ENCODE measurements at regions not wholly inside any gene's neighbourhood (a gene's known extent, or its start where the extent isn't known, plus 50 kb on each side); places are given as distances from the start of the nearest gene placed in this dataset.
"Not testable (repeated sequence)": the region's sequence is repeated elsewhere in the genome, so short reads cannot be mapped to it uniquely, and the experiment has no call there.

DNA sequence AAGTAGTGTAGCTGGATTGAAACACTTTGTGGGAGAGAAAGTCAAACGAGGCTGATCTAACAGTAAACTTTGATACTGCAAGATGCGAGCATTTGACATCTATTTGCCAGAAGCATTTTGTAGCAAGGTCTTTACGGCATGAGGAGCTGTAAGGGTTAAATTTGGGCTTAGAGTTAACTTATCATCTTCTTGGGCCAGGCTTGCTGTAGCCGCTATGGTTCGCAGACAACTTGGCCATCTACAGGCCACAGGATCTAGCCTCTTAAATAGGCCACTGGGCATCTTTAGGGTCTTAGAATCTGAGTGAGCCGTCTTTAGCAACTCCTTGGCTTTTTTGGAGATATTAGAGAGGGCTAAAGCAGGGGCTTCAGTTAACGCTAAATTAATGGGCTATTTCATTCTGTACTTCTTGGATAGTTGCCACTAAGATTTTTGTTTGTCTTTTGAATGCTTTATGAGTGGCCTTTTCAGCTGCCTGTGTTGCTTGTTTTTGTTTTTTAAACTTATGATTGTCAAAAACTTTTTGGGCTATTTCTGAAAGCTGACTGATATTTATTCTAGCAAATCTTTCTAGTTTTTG, 93.5 kb upstream of the FAM90A1 start:
- no CpG with 5 or more reads among the region's 7 CpGs for WGBS, 2 donors (ENCODE audit: extremely low coverage in 2 of 2, insufficient read length in 2 of 2, insufficient replicate concordance in 1 of 2)
- not testable (repeated sequence) for H3K4me3 ChIP-seq (ENCODE audit: low read length in 2 of 2); H3K79me1 ChIP-seq (ENCODE audit: low read depth, low read length); H2AK5ac ChIP-seq (ENCODE audit: low read depth, low read length); H3K36me3 ChIP-seq (replicated peaks in 1 of 2; ENCODE audit: control insufficient read depth in 2 of 2, insufficient read depth in 2 of 2, low read length in 2 of 2); H3K18ac ChIP-seq (ENCODE audit: low read length); H4K91ac ChIP-seq (ENCODE audit: low read depth, low read length, poor library complexity); H3K9ac ChIP-seq (ENCODE audit: low read depth, low read length, poor library complexity); H3K14ac ChIP-seq (ENCODE audit: low read length); H3K27ac ChIP-seq (replicated peaks; ENCODE audit: low read length); DNase-seq (ENCODE audit: low spot score); H4K8ac ChIP-seq (ENCODE audit: low read depth, low read length); H3K4me2 ChIP-seq (ENCODE audit: insufficient read depth, low read length, poor library complexity, severe bottlenecking); H3K9me3 ChIP-seq (replicated peaks in 1 of 2; ENCODE audit: control insufficient read depth in 2 of 2, insufficient read depth in 1 of 2, low read depth in 1 of 2, low read length in 2 of 2); H2AFZ ChIP-seq (ENCODE audit: low read length); H2BK5ac ChIP-seq (ENCODE audit: low read length); H3K23ac ChIP-seq (ENCODE audit: low read depth, low read length, poor library complexity); H3K4ac ChIP-seq (ENCODE audit: low read length); H3K4me1 ChIP-seq (ENCODE audit: control insufficient read depth in 2 of 2, insufficient read depth in 1 of 2, low read depth in 1 of 2, low read length in 2 of 2); H2BK15ac ChIP-seq (ENCODE audit: low read length); H2BK120ac ChIP-seq (ENCODE audit: low read depth, low read length); H2BK12ac ChIP-seq (ENCODE audit: low read length); H3K27me3 ChIP-seq (ENCODE audit: control insufficient read depth in 3 of 3, insufficient read depth in 3 of 3, low read depth in 1 of 3, low read length in 3 of 3)

DNA sequence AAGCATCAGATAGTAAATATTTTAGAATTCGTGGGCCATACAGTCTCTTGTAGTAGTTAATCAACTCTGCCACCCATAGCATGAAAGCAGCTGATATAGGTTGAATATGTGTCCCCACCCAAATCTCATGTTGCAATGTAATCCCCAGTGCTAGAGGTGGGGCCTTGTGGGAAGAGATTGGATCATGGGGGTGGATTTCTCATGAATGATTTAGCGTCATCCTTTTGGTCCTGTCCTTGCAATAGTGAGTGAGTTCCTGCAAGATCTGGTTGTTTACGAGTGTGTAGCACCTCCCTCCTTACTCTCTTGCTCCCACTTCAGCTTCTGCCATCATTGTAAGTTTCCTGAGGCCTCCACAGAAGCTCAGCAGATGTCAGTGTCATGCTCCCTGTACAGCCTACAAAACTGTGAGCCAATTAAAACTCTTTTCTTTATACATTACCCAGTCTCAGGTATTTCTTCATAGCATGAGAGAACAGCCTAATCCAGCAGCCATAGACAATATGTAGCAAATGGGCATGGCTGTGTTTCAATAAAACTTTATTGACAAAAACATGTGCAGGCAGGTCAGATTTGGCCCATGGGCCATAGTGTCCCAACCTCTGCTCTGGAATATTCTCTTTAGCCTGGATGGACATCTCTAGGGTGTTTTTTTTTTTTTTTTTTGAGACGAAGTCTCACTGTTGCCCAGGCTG, 97.9 kb upstream of the FAM90A1 start:
- not testable (repeated sequence) for H3K9me3 ChIP-seq (replicated peaks in 1 of 2; ENCODE audit: control insufficient read depth in 2 of 2, insufficient read depth in 1 of 2, low read depth in 1 of 2, low read length in 2 of 2); H2BK120ac ChIP-seq (ENCODE audit: low read depth, low read length); H3K23ac ChIP-seq (ENCODE audit: low read depth, low read length, poor library complexity); H3K27me3 ChIP-seq (ENCODE audit: control insufficient read depth in 3 of 3, insufficient read depth in 3 of 3, low read depth in 1 of 3, low read length in 3 of 3); H2AK5ac ChIP-seq (ENCODE audit: low read depth, low read length); H3K79me1 ChIP-seq (ENCODE audit: low read depth, low read length); H2BK5ac ChIP-seq (ENCODE audit: low read length); H3K9ac ChIP-seq (ENCODE audit: low read depth, low read length, poor library complexity); DNase-seq (ENCODE audit: low spot score); H3K27ac ChIP-seq (replicated peaks; ENCODE audit: low read length); H3K18ac ChIP-seq (ENCODE audit: low read length); H2BK15ac ChIP-seq (ENCODE audit: low read length); H3K36me3 ChIP-seq (replicated peaks in 1 of 2; ENCODE audit: control insufficient read depth in 2 of 2, insufficient read depth in 2 of 2, low read length in 2 of 2); H2AFZ ChIP-seq (ENCODE audit: low read length); H3K4me2 ChIP-seq (ENCODE audit: insufficient read depth, low read length, poor library complexity, severe bottlenecking); H2BK12ac ChIP-seq (ENCODE audit: low read length); H4K8ac ChIP-seq (ENCODE audit: low read depth, low read length); H3K4me1 ChIP-seq (ENCODE audit: control insufficient read depth in 2 of 2, insufficient read depth in 1 of 2, low read depth in 1 of 2, low read length in 2 of 2); H3K14ac ChIP-seq (ENCODE audit: low read length); H4K91ac ChIP-seq (ENCODE audit: low read depth, low read length, poor library complexity); H3K4me3 ChIP-seq (ENCODE audit: low read length in 2 of 2); H3K4ac ChIP-seq (ENCODE audit: low read length)
- WGBS, 2 donors (ENCODE audit: extremely low coverage in 2 of 2, insufficient read length in 2 of 2, insufficient replicate concordance in 1 of 2) = no CpG with 5 or more reads among the region's 4 CpGs

DNA sequence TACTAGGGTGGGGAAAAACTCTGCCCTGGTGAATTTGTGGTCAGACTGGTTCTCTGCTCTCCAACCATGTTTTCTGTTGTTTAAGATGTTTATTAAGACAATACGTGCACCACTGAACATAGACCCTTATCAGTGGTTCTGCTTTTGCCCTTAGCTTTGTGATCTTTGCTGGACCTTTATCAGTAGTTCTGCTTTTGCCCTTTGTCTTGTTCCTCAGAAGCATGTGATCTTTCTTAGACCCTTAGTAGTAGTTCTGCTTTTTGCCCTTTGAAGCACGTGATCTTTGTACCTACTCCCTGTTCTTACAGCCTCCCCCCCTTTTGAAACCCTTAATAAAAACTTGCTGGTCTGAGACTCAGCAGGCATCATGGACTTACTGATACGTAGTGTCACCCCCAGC, 101.4 kb upstream of the FAM90A1 start:
- H4K91ac ChIP-seq (ENCODE audit: low read depth, low read length, poor library complexity); H2BK12ac ChIP-seq (ENCODE audit: low read length); H3K14ac ChIP-seq (ENCODE audit: low read length); H2BK120ac ChIP-seq (ENCODE audit: low read depth, low read length); H2AFZ ChIP-seq (ENCODE audit: low read length); H3K9me3 ChIP-seq (replicated peaks in 1 of 2; ENCODE audit: control insufficient read depth in 2 of 2, insufficient read depth in 1 of 2, low read depth in 1 of 2, low read length in 2 of 2); H3K4me1 ChIP-seq (ENCODE audit: control insufficient read depth in 2 of 2, insufficient read depth in 1 of 2, low read depth in 1 of 2, low read length in 2 of 2); H4K8ac ChIP-seq (ENCODE audit: low read depth, low read length); H3K4ac ChIP-seq (ENCODE audit: low read length); H3K79me1 ChIP-seq (ENCODE audit: low read depth, low read length); H3K9ac ChIP-seq (ENCODE audit: low read depth, low read length, poor library complexity); H3K18ac ChIP-seq (ENCODE audit: low read length); H3K36me3 ChIP-seq (replicated peaks in 1 of 2; ENCODE audit: control insufficient read depth in 2 of 2, insufficient read depth in 2 of 2, low read length in 2 of 2); H3K4me2 ChIP-seq (ENCODE audit: insufficient read depth, low read length, poor library complexity, severe bottlenecking); H3K27me3 ChIP-seq (ENCODE audit: control insufficient read depth in 3 of 3, insufficient read depth in 3 of 3, low read depth in 1 of 3, low read length in 3 of 3); H3K4me3 ChIP-seq (ENCODE audit: low read length in 2 of 2); H2AK5ac ChIP-seq (ENCODE audit: low read depth, low read length); H3K27ac ChIP-seq (replicated peaks; ENCODE audit: low read length); H2BK5ac ChIP-seq (ENCODE audit: low read length); H3K23ac ChIP-seq (ENCODE audit: low read depth, low read length, poor library complexity); H2BK15ac ChIP-seq (ENCODE audit: low read length); DNase-seq (ENCODE audit: low spot score): not testable (repeated sequence)
- no CpG with 5 or more reads among the region's 3 CpGs for WGBS, 2 donors (ENCODE audit: extremely low coverage in 2 of 2, insufficient read length in 2 of 2, insufficient replicate concordance in 1 of 2)

DNA sequence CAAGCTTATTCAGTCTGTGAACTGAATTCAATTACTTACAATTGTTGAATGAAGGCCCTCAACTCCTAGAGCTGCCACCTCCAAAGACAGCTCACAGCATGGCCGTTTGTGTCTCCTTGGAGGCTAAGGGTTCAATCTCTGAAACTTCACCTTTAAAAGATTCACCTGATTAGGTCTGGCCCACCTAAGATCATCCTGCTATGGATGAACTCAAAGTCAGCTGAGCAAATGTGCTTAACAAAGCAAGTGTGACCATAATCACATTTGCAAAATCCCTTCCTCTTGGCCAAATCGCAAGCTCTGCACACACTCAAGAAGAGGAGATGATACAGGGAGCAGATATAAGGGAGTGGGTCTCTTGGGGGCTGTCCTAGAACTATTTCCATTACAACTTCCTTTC, 105.0 kb upstream of the FAM90A1 start:
- H3K79me1 ChIP-seq (ENCODE audit: low read depth, low read length); H3K4ac ChIP-seq (ENCODE audit: low read length); H3K14ac ChIP-seq (ENCODE audit: low read length); H3K4me3 ChIP-seq (ENCODE audit: low read length in 2 of 2); H2AK5ac ChIP-seq (ENCODE audit: low read depth, low read length); H3K36me3 ChIP-seq (replicated peaks in 1 of 2; ENCODE audit: control insufficient read depth in 2 of 2, insufficient read depth in 2 of 2, low read length in 2 of 2); H2BK5ac ChIP-seq (ENCODE audit: low read length); H3K18ac ChIP-seq (ENCODE audit: low read length); H3K9ac ChIP-seq (ENCODE audit: low read depth, low read length, poor library complexity); H2BK12ac ChIP-seq (ENCODE audit: low read length); H3K23ac ChIP-seq (ENCODE audit: low read depth, low read length, poor library complexity); H3K4me1 ChIP-seq (ENCODE audit: control insufficient read depth in 2 of 2, insufficient read depth in 1 of 2, low read depth in 1 of 2, low read length in 2 of 2); H4K91ac ChIP-seq (ENCODE audit: low read depth, low read length, poor library complexity); H3K27me3 ChIP-seq (ENCODE audit: control insufficient read depth in 3 of 3, insufficient read depth in 3 of 3, low read depth in 1 of 3, low read length in 3 of 3); H3K4me2 ChIP-seq (ENCODE audit: insufficient read depth, low read length, poor library complexity, severe bottlenecking); DNase-seq (ENCODE audit: low spot score); H4K8ac ChIP-seq (ENCODE audit: low read depth, low read length); H2AFZ ChIP-seq (ENCODE audit: low read length); H2BK120ac ChIP-seq (ENCODE audit: low read depth, low read length); H2BK15ac ChIP-seq (ENCODE audit: low read length); H3K27ac ChIP-seq (replicated peaks; ENCODE audit: low read length); H3K9me3 ChIP-seq (replicated peaks in 1 of 2; ENCODE audit: control insufficient read depth in 2 of 2, insufficient read depth in 1 of 2, low read depth in 1 of 2, low read length in 2 of 2): not testable (repeated sequence)
- WGBS, 2 donors (ENCODE audit: extremely low coverage in 2 of 2, insufficient read length in 2 of 2, insufficient replicate concordance in 1 of 2) = no CpG with 5 or more reads among the region's 2 CpGs

Measured in neuronal stem cell (in vitro differentiated cells).